SKM-1 (cell line): ENCODE measurements at regions not wholly inside any gene's neighbourhood (a gene's known extent, or its start where the extent isn't known, plus 50 kb on each side); places are given as distances from the start of the nearest gene placed in this dataset.

Experiments
- DNase-seq: peaks from one replicate; lab custom pipeline; 2025; ENCODE audit not compliant: unreplicated experiment; lab: John Stamatoyannopoulos, UW

GRCh38 chr2:151087377-151087776 is 174.3 kb downstream of the RBM43 start:
- DNase-seq: no peak

GRCh38 chr2:151085181-151085611 is 176.5 kb downstream of the RBM43 start:
- DNase-seq: no peak

- no peak for DNase-seq
These were observed 177.5 kb downstream of the RBM43 start for GRCh38 chr2:151083856-151084795.

GRCh38 chr2:151078889-151079288 is 182.8 kb downstream of the RBM43 start:
- no peak for DNase-seq

- DNase-seq: no peak
These were observed 189.8 kb downstream of the RBM43 start for GRCh38 chr2:151071906-151072305.

GRCh38 chr2:151071382-151071781 is 190.3 kb downstream of the RBM43 start:
- no peak for DNase-seq

GRCh38 chr2:151070253-151070652 is 191.4 kb downstream of the RBM43 start:
- DNase-seq: no peak

- no peak for DNase-seq
These were observed 193.8 kb downstream of the RBM43 start for GRCh38 chr2:151067658-151068369.

- no peak for DNase-seq
These were observed 198.4 kb downstream of the RBM43 start for GRCh38 chr2:151063271-151063670.

- DNase-seq: no peak
These were observed 201.4 kb downstream of the RBM43 start for GRCh38 chr2:151060287-151060686.

GRCh38 chr2:151056870-151057269 is 204.8 kb downstream of the RBM43 start:
- no peak for DNase-seq

GRCh38 chr2:151053661-151053990 is 208.0 kb downstream of the RBM43 start:
- no peak for DNase-seq

- DNase-seq: no peak
These were observed 208.6 kb downstream of the RBM43 start for GRCh38 chr2:151052850-151053660.

- DNase-seq: peak; percentile 31
These were observed 210.0 kb downstream of the RBM43 start for GRCh38 chr2:151051574-151052220.

- DNase-seq: no peak
These were observed 211.9 kb downstream of the RBM43 start for GRCh38 chr2:151049746-151050145.

GRCh38 chr2:151048331-151049054 is 213.2 kb downstream of the RBM43 start:
- DNase-seq: no peak

GRCh38 chr2:151043484-151043883 is 218.2 kb downstream of the RBM43 start:
- DNase-seq: no peak

GRCh38 chr2:151042964-151043363 is 218.7 kb downstream of the RBM43 start:
- DNase-seq: no peak

GRCh38 chr2:151040039-151040438 is 221.6 kb downstream of the RBM43 start:
- no peak for DNase-seq

- no peak for DNase-seq
These were observed 223.1 kb downstream of the RBM43 start for GRCh38 chr2:151038516-151038915.
